Smooth muscle cell (in vitro differentiated cells): ENCODE measurements at regions not wholly inside any gene's neighbourhood (a gene's known extent, or its start where the extent isn't known, plus 50 kb on each side); places are given as distances from the start of the nearest gene placed in this dataset.

Source experiments
- DNase-seq: peaks from one replicate; lab custom pipeline; 2025; ENCODE audit not compliant: unreplicated experiment; lab: John Stamatoyannopoulos, UW
- H2AFZ ChIP-seq: fragments of 200-600 bp; sonication (generic); 2 replicates; pipeline ENCODE4 v1.6.0; 2016; ENCODE audit warnings: antibody characterized with exemption, low read depth, mild to moderate bottlenecking
- H3F3A ChIP-seq: fragments of 200-600 bp; sonication (generic); 2 replicates; pipeline ENCODE4 v1.6.0; 2017; ENCODE audit warnings: antibody characterized with exemption, low read depth
- H3K27ac ChIP-seq: fragments of 200-600 bp; sonication (generic); 2 replicates; pipeline ENCODE4 v1.5.1; 2016; ENCODE audit warnings: low read depth, mild to moderate bottlenecking
- H3K27me3 ChIP-seq: fragments of 200-600 bp; sonication (generic); 2 replicates; pipeline ENCODE4 v1.6.1; 2016; ENCODE audit warnings: low read depth, mild to moderate bottlenecking
- H3K36me3 ChIP-seq: fragments of 200-600 bp; sonication (generic); 2 replicates; pipeline ENCODE4 v1.5.1; 2016; ENCODE audit warnings: low read depth
- H3K4me1 ChIP-seq: fragments of 200-600 bp; sonication (generic); 2 replicates; pipeline ENCODE4 v1.5.1; 2016; ENCODE audit warnings: low read depth
- H3K4me2 ChIP-seq: fragments of 200-600 bp; sonication (generic); 2 replicates; pipeline ENCODE4 v1.6.0; 2016; ENCODE audit warnings: mild to moderate bottlenecking
- H3K4me3 ChIP-seq: fragments of 200-600 bp; sonication (generic); 2 replicates; pipeline ENCODE4 v1.5.1; 2016; ENCODE audit warnings: mild to moderate bottlenecking
- H3K79me2 ChIP-seq: fragments of 200-600 bp; sonication (generic); 2 replicates; pipeline ENCODE4 v1.6.0; 2016; ENCODE audit warnings: low read depth, mild to moderate bottlenecking
- H3K9ac ChIP-seq: fragments of 200-600 bp; sonication (generic); 2 replicates; pipeline ENCODE4 v1.6.0; 2016; ENCODE audit warnings: low read depth
- H3K9me3 ChIP-seq: fragments of 200-600 bp; sonication (generic); replicated peaks from 2 replicates; pipeline ENCODE4 v1.5.1; 2016; ENCODE audit warnings: low read depth
- H4K20me1 ChIP-seq: fragments of 200-600 bp; sonication (generic); 2 replicates; pipeline ENCODE4 v1.6.0; 2016; ENCODE audit warnings: low read depth
- CTCF ChIP-seq: fragments of 200-600 bp; sonication (generic); IDR thresholded peaks from 2 replicates; pipeline ENCODE4 v1.5.1; 2017; ENCODE audit warnings: borderline replicate concordance, mild to moderate bottlenecking, antibody characterized with exemption; ENCODE audit not compliant: insufficient read depth, poor library complexity, severe bottlenecking
- WGBS: methylation state at CpG from one replicate; pipeline ENCODE4 v1.1.7; 2016; ENCODE audit warnings: low lambda C conversion rate; 5-methylcytosine and 5-hydroxymethylcytosine counted together

- no peaks in the 10 kb centered on the region for H3F3A ChIP-seq
- no peak overlapping the region for H3K27ac ChIP-seq
- no peaks in the 10 kb centered on the region for H4K20me1 ChIP-seq
- H3K4me1 ChIP-seq: no peaks in the 10 kb centered on the region
- H3K4me3 ChIP-seq: no peak overlapping the region
- 92% methylated on average over 13 of the region's 13 CpGs for WGBS
- no peak for TF ChIP-seq CTCF
- H3K79me2 ChIP-seq: no peaks in the 10 kb centered on the region
- no peak for DNase-seq
- no peaks in the 10 kb centered on the region for H3K9me3 ChIP-seq
- H2AFZ ChIP-seq: no peak overlapping the region
- H3K9ac ChIP-seq: no peak overlapping the region
- H3K4me2 ChIP-seq: no peak overlapping the region
- peaks cover 12% of the 10 kb centered on the region for H3K27me3 ChIP-seq
- H3K36me3 ChIP-seq: no peaks in the 10 kb centered on the region
Measured at GRCh38 chr2:126797622-126798275, 100.9 kb upstream of the TEX51 start.

DNA sequence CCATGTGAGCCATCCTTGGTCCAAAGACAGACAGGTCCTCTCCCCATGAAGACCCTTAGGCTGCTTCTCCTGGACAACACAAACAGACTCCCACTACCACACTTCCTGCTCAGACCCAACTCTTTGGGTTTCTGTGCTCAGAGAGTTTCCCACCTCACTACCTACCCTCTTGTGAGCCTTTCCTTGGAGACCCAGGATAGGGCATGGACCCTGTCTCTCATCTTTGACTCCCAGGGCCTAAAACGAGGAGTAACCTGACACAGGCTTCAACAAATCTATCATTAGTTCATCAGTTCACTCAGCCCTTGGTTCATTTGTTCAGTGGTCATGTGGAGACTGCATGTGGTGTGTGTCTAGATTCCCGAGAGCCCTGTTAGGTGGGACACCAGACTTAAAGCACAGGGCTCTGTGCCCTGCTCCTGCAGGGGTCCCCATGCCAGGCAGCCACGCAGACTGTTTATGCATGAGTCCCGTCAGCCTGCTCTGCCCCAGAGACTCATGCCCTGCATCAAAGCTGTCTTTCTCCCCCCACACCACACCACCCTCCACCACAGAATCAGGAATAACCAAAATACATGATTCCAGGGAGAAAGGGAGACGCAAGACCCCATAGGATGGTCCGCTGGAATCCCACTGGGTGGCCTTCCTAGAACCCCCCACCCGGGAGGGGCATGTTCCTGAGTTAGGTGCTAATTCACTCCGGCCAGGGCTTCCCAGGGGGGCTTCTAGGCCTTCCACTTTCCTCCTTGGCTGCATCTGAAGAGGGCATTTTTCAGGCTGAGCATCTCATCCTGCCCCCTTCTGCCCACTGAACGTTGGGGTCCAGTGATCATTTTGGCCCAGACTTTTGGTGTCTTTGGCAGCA, 100.2 kb upstream of the TEX51 start:
- H3K9me3 ChIP-seq: no peaks in the 10 kb centered on the region
- no peaks in the 10 kb centered on the region for H3K36me3 ChIP-seq
- H3F3A ChIP-seq: no peaks in the 10 kb centered on the region
- TF ChIP-seq CTCF: no peak
- no peak overlapping the region for H3K4me3 ChIP-seq
- H3K27me3 ChIP-seq: peaks cover 12% of the 10 kb centered on the region
- no peaks in the 10 kb centered on the region for H3K79me2 ChIP-seq
- no peak for DNase-seq
- no peak overlapping the region for H3K4me2 ChIP-seq
- H3K27ac ChIP-seq: no peak overlapping the region
- WGBS: 75% methylated on average over 9 of the region's 9 CpGs
- no peak overlapping the region for H3K9ac ChIP-seq
- H3K4me1 ChIP-seq: no peaks in the 10 kb centered on the region
- no peak overlapping the region for H2AFZ ChIP-seq
- H4K20me1 ChIP-seq: no peaks in the 10 kb centered on the region

DNA sequence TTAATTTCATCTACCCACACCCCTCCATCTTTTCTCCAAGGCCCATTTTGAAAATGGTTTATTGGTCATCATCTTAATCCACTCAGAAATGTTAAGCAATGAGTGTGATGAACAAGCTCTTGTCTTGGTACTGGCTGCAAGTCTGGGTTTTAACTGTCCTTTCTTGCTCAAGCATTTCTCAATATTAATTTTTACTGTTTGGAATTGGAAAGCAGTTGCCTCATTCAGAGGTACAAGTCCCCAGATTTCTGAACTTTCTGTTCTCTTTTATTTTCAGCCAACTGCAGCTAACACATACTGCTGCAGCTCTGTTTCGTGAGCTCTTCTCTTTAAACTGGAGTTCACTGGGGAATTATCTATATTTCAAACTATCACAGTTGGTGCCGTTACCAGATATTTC, 99.4 kb upstream of the TEX51 start:
- Histone ChIP-seq H2AFZ (no peak overlapping the region), H3K9me3 (no peaks in the 10 kb centered on the region), H3K27me3 (peaks cover 10% of the 10 kb centered on the region), H3K9ac (no peak overlapping the region), H3K4me1 (no peaks in the 10 kb centered on the region), H3K79me2 (no peaks in the 10 kb centered on the region), H3K4me3 (no peak overlapping the region), H3K27ac (no peak overlapping the region), H3F3A (no peaks in the 10 kb centered on the region), H3K36me3 (no peaks in the 10 kb centered on the region), H3K4me2 (no peak overlapping the region), H4K20me1 (no peaks in the 10 kb centered on the region)
- WGBS: 94% methylated on average over 2 of the region's 2 CpGs
- no peak for DNase-seq
- TF ChIP-seq CTCF: no peak
